GM12878 (cell line): ENCODE measurements at regions not wholly inside any gene's neighbourhood (a gene's known extent, or its start where the extent isn't known, plus 50 kb on each side); places are given as distances from the start of the nearest gene placed in this dataset.

Experiments used
- BHLHE40 ChIP-seq, 2 experiments: fragments of 450-650 bp in 1 of 2; IDR thresholded peaks; 2 replicates each; pipeline ENCODE4 v1.6.1; 2011 to 2017; ENCODE audit warnings: low read depth in 2 of 2, borderline replicate concordance in 1 of 2, improper control_type of control experiment in 1 of 2, low read length in 1 of 2, mild to moderate bottlenecking in 1 of 2
- CREM ChIP-seq: IDR thresholded peaks from 2 replicates; pipeline ENCODE4 v1.6.1; 2014; ENCODE audit warnings: antibody characterized with exemption, low read depth
- DPF2 ChIP-seq: fragments of 450-650 bp; IDR thresholded peaks from 2 replicates; pipeline ENCODE4 v1.6.1; 2017; ENCODE audit warnings: mild to moderate bottlenecking
- EP300 ChIP-seq, 2 experiments: fragments of 150-350 bp in 1 of 2; IDR thresholded peaks; 2 replicates each; pipeline ENCODE4 v1.6.1; 2011 to 2012; ENCODE audit warnings: low read depth in 2 of 2, low read length in 2 of 2, borderline replicate concordance in 1 of 2, improper control_type of control experiment in 1 of 2, inconsistent platforms in 1 of 2; ENCODE audit not compliant: control insufficient read depth in 1 of 2
- GABPA ChIP-seq: IDR thresholded peaks from 2 replicates; pipeline ENCODE4 v1.6.1; 2014; ENCODE audit warnings: antibody characterized with exemption, low read depth, mild to moderate bottlenecking, inconsistent platforms
- KAT2A ChIP-seq: conservative IDR thresholded peaks from 2 replicates; pipeline ENCODE4 v1.6.1; 2011; ENCODE audit warnings: low read depth, low read length; ENCODE audit not compliant: control insufficient read depth
- LARP7 ChIP-seq: fragments of 450-650 bp; IDR thresholded peaks from 2 replicates; pipeline ENCODE4 v1.6.1; 2017; ENCODE audit warnings: mild to moderate bottlenecking
- MAX ChIP-seq: IDR thresholded peaks from 2 replicates; pipeline ENCODE4 v1.6.1; 2012; ENCODE audit warnings: low read depth, low read length, improper control_type of control experiment
- MEF2A ChIP-seq: IDR thresholded peaks from 2 replicates; pipeline ENCODE4 v1.6.1; 2011; ENCODE audit warnings: low read depth, mild to moderate bottlenecking, low read length, moderate library complexity; ENCODE audit not compliant: insufficient read depth
- MTA2 ChIP-seq: fragments of 450-650 bp; IDR thresholded peaks from 2 replicates; pipeline ENCODE4 v1.6.1; 2016; ENCODE audit warnings: low read depth, mild to moderate bottlenecking, moderate library complexity
- NFIC ChIP-seq: IDR thresholded peaks from 2 replicates; pipeline ENCODE4 v1.6.1; 2012; ENCODE audit warnings: low read depth, mild to moderate bottlenecking, inconsistent platforms, low read length, moderate library complexity
- PRDM15 ChIP-seq: fragments of 450-650 bp; formaldehyde crosslinking; IDR thresholded peaks from 2 replicates; pipeline ENCODE4 v1.4.0; 2020; ENCODE audit warnings: mild to moderate bottlenecking, moderate library complexity
- SKIL ChIP-seq: fragments of 450-650 bp; IDR thresholded peaks from 2 replicates; pipeline ENCODE4 v1.6.1; 2017; ENCODE audit warnings: mild to moderate bottlenecking, low read depth, inconsistent platforms; ENCODE audit not compliant: poor library complexity, severe bottlenecking
- ZNF384 ChIP-seq: IDR thresholded peaks from 2 replicates; pipeline ENCODE4 v1.6.1; 2012; ENCODE audit warnings: low read depth, mild to moderate bottlenecking, low read length, improper control_type of control experiment, borderline replicate concordance

- TF ChIP-seq SKIL (peak; percentile 28), BHLHE40 (IDR thresholded peaks at IDR 0.05; ENCODE audit: borderline replicate concordance in 1 of 2, low read depth in 2 of 2, low read length in 1 of 2) (0 out of 4 replicates have a peak, but pooled peaks of 1 of the 2 experiments have one; percentile 13), CREM (peak; percentile 79; the same call in 1 of the 2 replicates), MEF2A (peak; percentile 68), NFIC (peak; percentile 85), LARP7 (no peak), MAX (no peak), EP300 (IDR thresholded peaks at IDR 0.05; ENCODE audit: borderline replicate concordance in 1 of 2, control insufficient read depth in 1 of 2, low read depth in 2 of 2, low read length in 2 of 2) (peak in 1 of 2 experiments; percentile 77; a peak in 1 of 4 replicates), ZNF384 (no peak), GABPA (peak; percentile 55; the same call in 1 of the 2 replicates), DPF2 (peak; percentile 97), KAT2A (no peak), MTA2 (peak; percentile 42; the same call in 1 of the 2 replicates), PRDM15 (CRISPR knock-in tag) (no peak)
- TF ChIP-seq, all 136 proteins: peak for 31
These were observed 54.9 kb upstream of the WSB1 start (continued) for GRCh38 chr17:27239046-27239445.
